ENCODE measurements at regions not wholly inside any gene's neighbourhood (a gene's known extent, or its start where the extent isn't known, plus 50 kb on each side); places are given as distances from the start of the nearest gene placed in this dataset.

DNA sequence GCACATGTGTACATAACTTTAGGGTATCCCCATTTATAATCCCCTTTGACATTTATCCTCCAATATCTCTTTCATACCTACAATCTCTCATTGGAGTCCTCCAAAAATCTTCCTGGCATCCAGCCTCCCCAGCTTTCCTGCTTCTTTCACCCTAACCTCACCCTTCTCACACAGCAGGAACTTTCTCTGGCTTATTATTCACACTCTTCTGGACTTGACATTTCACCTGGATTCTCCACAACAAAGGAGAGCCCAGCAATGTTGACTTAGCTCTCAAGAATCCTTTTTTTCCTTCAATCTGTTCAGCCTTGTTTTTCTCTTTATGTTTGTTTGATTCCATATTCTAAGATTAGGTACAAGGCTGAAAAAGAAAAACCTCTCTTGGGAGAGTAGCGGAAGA, 783.6 kb upstream of the ACVR2A start:
- no peak for TF ChIP-seq POLR2A (IDR thresholded peaks at IDR 0.05)
- TF ChIP-seq, protein P1, sequence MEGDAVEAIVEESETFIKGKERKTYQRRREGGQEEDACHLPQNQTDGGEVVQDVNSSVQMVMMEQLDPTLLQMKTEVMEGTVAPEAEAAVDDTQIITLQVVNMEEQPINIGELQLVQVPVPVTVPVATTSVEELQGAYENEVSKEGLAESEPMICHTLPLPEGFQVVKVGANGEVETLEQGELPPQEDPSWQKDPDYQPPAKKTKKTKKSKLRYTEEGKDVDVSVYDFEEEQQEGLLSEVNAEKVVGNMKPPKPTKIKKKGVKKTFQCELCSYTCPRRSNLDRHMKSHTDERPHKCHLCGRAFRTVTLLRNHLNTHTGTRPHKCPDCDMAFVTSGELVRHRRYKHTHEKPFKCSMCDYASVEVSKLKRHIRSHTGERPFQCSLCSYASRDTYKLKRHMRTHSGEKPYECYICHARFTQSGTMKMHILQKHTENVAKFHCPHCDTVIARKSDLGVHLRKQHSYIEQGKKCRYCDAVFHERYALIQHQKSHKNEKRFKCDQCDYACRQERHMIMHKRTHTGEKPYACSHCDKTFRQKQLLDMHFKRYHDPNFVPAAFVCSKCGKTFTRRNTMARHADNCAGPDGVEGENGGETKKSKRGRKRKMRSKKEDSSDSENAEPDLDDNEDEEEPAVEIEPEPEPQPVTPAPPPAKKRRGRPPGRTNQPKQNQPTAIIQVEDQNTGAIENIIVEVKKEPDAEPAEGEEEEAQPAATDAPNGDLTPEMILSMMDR (IDR thresholded peaks at IDR 0.05): no peak

Measured in Peyer's patch (tissue), 4 donors.